ENCODE measurements at regions not wholly inside any gene's neighbourhood (a gene's known extent, or its start where the extent isn't known, plus 50 kb on each side); places are given as distances from the start of the nearest gene placed in this dataset.

DNA sequence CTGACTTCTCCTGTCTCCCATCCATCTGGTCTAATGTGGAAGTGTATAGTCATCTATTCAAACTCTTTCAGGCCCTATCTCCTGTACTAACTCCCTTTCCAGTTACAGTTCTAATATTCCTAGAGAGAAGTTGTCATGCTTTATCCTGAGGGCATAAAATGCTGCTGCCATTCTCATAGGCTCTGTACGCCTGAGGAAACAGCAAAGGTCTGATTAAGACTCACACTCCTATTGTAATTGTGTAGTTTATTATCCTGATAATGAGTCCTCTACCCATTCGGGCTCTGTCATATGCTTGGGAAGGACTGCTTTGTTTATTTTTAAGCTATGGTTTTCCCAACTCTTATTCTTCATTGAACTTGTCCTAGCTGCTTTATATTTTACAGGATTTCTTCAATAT is 290.4 kb downstream of the TMEM38B start:
- TF ChIP-seq, protein P1, sequence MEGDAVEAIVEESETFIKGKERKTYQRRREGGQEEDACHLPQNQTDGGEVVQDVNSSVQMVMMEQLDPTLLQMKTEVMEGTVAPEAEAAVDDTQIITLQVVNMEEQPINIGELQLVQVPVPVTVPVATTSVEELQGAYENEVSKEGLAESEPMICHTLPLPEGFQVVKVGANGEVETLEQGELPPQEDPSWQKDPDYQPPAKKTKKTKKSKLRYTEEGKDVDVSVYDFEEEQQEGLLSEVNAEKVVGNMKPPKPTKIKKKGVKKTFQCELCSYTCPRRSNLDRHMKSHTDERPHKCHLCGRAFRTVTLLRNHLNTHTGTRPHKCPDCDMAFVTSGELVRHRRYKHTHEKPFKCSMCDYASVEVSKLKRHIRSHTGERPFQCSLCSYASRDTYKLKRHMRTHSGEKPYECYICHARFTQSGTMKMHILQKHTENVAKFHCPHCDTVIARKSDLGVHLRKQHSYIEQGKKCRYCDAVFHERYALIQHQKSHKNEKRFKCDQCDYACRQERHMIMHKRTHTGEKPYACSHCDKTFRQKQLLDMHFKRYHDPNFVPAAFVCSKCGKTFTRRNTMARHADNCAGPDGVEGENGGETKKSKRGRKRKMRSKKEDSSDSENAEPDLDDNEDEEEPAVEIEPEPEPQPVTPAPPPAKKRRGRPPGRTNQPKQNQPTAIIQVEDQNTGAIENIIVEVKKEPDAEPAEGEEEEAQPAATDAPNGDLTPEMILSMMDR (IDR thresholded peaks at IDR 0.05; ENCODE audit: insufficient read depth, low read length, missing control alignments) = no peak
- no peak overlapping the region for H3K4me3 ChIP-seq (ENCODE audit: low read depth, low read length)
- ChIA-PET POLR2A (no interaction called here), CTCF (no interaction called here)
- no peak for DNase-seq (ENCODE audit: low read depth, low spot score)

DNA sequence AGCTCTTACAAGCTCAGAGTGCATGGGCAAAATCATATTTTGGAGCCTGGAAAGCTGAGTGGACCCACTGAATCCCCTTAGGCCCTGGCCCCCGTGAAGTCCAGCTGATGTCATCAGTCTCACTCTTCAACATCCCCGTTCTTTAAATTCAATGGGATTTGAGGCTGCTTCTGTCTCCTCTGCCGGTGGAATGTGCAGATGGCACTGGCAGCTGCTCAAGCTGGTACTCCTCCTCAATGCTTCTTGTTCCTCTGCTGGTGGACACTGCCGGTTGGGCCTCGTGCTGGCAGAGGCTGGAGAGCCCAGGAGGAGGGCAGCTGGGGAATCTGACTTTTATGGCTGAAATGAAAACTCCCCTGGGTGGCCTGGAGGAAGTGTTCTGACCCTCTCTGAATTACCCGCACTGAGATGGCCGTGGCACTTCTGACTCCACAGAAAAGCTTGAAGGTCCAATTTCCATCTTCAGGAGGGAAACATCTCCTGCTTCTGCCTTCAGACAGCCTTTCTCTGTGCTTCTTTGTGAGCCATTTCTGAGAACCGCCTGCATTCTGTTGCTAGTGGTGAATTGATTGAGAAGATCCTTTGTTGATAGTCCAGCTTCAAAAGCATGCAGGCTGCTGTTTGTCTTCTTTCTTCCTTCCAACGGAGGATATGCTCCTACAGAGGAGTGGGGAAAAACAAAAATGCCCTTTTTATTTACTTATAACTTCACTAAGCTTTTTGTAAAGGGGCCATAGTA is 298.9 kb downstream of the TMEM38B start:
- POLR2A ChIA-PET = no interaction called here

DNA sequence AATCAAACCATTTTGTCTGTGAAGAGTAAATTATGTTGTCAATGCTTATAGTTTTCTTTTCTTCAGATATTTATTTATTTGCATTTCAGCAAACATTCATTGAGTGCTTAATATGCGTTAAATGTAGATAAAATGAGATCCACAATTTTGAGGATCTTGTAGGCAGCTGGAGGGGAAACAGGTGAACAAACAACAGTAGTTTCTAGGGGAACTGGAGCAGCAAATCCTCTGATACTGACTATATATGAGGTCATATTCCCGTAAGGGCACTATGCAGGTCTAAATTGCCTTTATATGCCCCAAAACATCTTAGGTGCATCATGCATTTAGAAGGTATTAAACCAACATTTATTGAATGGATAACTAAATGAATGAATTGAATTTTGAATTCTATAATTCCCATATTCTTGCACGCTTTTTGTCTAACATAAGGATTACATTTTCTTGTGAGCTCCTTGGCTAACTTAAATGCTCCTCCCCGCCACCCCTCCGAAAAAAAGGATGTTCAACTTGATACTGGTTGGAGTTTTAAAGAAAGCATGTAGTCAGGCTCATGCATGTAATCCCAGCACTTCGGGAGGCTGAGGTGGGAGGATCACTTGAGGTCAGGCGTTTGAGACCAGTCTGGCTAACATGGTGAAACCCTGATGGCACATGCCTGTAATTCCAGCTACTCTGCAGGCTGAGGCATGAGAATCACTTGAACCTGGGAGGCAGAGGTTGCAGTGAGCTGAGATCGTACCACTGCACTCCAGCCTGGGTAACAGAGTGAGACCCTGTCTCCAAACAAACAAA is 299.8 kb downstream of the TMEM38B start:
- CTCF ChIA-PET = no interaction called here
- DNase-seq (ENCODE audit: low read depth, low spot score) = no peak
- TF ChIP-seq, protein P1 (IDR thresholded peaks at IDR 0.05; ENCODE audit: insufficient read depth, low read length, missing control alignments) = no peak
- POLR2A ChIA-PET = no interaction called here
- no peak overlapping the region for H3K4me3 ChIP-seq (ENCODE audit: low read depth, low read length)

More for the DNA sequence above, 298.9 kb downstream of the TMEM38B start:
- H3K4me3 ChIP-seq (ENCODE audit: low read depth, low read length) = no peak overlapping the region
- CTCF ChIA-PET = no interaction called here
- DNase-seq (ENCODE audit: low read depth, low spot score) = no peak
- TF ChIP-seq, protein P1 (IDR thresholded peaks at IDR 0.05; ENCODE audit: insufficient read depth, low read length, missing control alignments) = no peak

DNA sequence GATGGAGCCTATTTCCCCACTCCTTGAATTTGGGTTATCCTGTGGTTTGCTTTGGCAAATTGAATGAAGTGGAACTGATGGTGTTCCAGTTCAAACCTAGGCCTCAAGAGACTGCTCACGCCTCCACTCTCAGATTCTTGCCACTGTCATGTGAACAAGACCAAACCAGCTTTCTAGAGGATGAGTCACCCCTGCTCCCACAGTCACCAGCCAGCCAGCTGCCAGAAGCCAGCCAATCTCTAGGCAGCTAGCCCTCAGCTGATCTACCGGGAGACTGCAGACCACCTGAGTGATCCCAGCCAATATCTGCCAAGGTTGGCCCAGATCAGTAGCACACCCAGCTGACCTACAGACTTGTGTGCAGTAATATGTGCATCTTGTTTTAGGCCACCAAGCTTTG is 300.6 kb downstream of the TMEM38B start:
- TF ChIP-seq, protein P1 (IDR thresholded peaks at IDR 0.05; ENCODE audit: insufficient read depth, low read length, missing control alignments) = no peak
- no peak overlapping the region for H3K4me3 ChIP-seq (ENCODE audit: low read depth, low read length)
- no peak for DNase-seq (ENCODE audit: low read depth, low spot score)
- ChIA-PET POLR2A (no interaction called here), CTCF (no interaction called here)

DNA sequence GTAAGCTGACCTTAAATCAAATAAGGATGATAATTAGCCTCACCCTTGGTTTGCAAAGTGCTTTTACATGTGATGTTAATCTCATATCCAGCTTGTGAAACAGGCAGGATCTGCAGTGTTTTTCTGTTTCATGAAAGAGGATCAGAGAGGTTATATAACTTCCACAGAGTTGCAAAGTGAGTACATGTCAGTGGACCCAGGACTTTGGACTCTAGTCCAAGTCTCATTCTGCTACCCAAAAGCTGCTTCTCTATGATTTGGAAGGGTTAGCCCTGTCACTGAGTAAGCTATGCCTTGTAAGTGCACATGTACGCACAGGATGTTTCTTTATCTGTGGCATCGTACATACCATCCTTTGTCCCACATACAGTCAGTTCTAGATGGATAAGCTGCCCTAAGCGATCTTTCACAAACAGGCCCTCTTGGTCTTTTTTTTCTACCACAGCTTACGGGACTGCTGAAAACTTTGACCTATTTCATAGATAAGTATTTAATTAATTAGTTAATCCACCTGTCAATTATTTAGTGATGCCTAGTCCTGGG is 322.9 kb downstream of the TMEM38B start:
- TF ChIP-seq, protein P1 (IDR thresholded peaks at IDR 0.05; ENCODE audit: insufficient read depth, low read length, missing control alignments) = no peak
- H3K4me3 ChIP-seq (ENCODE audit: low read depth, low read length) = no peak overlapping the region
- ChIA-PET POLR2A (no interaction called here), CTCF (no interaction called here)
- DNase-seq (ENCODE audit: low read depth, low spot score) = no peak

DNA sequence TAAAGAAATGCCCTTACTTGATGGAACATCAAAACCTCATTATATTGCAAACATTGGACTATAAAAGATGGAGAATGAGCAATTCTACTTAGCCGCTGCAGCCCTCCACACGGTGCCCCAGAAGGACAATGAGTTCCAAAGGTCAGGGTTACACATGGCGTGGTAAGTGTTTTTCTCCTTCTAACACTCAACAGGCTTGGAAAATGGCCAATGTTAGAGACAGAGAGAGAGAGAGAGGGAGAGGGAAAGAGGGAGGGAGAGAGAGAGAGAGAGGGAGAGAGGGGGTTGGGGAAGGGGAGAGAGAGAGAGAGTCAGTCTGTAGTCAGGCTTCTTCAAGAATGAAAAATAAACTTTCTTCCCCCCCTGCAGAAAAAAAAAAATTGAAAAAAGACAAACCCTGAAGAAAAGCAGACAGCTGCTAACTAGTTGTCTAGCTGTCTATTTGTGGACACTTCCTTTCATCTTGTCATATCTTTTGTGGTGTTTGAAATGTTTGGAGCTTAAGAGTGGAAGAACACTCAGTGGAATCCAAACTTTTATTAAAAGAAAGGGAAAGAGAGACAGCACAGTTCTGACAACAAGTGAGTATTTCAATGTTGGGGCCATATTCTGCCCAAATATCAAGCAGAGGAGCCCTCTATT is 324.8 kb downstream of the TMEM38B start:
- DNase-seq (ENCODE audit: low read depth, low spot score) = no peak
- ChIA-PET POLR2A (no interaction called here), CTCF (no interaction called here)
- TF ChIP-seq, protein P1 (IDR thresholded peaks at IDR 0.05; ENCODE audit: insufficient read depth, low read length, missing control alignments) = no peak
- H3K4me3 ChIP-seq (ENCODE audit: low read depth, low read length) = no peak overlapping the region
